HCT116 (cell line): ENCODE measurements at regions not wholly inside any gene's neighbourhood (a gene's known extent, or its start where the extent isn't known, plus 50 kb on each side); places are given as distances from the start of the nearest gene placed in this dataset.

Experiments
- POLR2A ChIP-seq: IDR thresholded peaks from 2 replicates; pipeline ENCODE4 v1.7.0; 2011; ENCODE audit warnings: borderline replicate concordance; ENCODE audit not compliant: insufficient read depth, insufficient read length; ENCODE audit errors: extremely low read depth
- POLR2AphosphoS5 ChIP-seq: IDR thresholded peaks from 2 replicates; pipeline ENCODE4 v1.6.1; 2011; ENCODE audit warnings: mild to moderate bottlenecking, low read depth, low read length, moderate library complexity
- YY1 ChIP-seq: IDR thresholded peaks from 2 replicates; pipeline ENCODE4 v1.6.1; 2011; ENCODE audit warnings: low read length, low read depth, moderate library complexity, mild to moderate bottlenecking; ENCODE audit not compliant: insufficient replicate concordance; ENCODE audit errors: extremely low read depth
- TF ChIP-seq, protein P1 (sequence below), 3 experiments: fragments of 200-600 bp in 1 of 3; sonication (generic) in 1 of 3; IDR thresholded peaks in 2 of 3; conservative IDR thresholded peaks in 1 of 3; 2 replicates each; pipeline ENCODE4 v1.5.1; 2012 to 2017; ENCODE audit warnings: low read depth in 2 of 3, low read length in 2 of 3, antibody characterized with exemption in 1 of 3, borderline replicate concordance in 1 of 3, control low read depth in 1 of 3, mild to moderate bottlenecking in 1 of 3, mixed read lengths in 1 of 3, mixed run types in 1 of 3, moderate library complexity in 1 of 3; ENCODE audit not compliant: insufficient read depth in 1 of 3
- TF ChIP-seq, protein P2 (sequence below): IDR thresholded peaks from 2 replicates; pipeline ENCODE4 v1.6.1; 2012

DNA sequence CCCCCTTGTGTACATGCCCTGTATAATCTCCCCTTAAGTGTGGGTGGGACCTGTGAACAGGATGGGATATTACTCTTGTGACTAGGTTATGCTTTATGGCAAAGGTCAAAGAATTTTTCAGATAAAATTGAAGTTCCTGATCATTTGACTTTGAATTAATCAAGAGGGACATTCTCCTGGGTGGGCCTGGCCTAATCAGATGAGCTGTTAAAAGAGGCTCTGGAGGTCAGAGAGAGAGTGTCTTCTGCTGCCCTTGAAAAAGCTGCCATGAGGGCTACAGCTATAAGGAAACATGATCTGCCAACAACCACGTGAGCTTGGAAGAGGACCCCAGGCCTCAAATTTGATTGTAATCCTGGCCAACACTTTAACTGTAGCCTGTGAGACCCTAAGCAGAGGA, 125.6 kb upstream of the CSF3R start:
- TF ChIP-seq YY1 (no peak), POLR2A (no peak), POLR2AphosphoS5 (no peak)
- TF ChIP-seq, protein P1, sequence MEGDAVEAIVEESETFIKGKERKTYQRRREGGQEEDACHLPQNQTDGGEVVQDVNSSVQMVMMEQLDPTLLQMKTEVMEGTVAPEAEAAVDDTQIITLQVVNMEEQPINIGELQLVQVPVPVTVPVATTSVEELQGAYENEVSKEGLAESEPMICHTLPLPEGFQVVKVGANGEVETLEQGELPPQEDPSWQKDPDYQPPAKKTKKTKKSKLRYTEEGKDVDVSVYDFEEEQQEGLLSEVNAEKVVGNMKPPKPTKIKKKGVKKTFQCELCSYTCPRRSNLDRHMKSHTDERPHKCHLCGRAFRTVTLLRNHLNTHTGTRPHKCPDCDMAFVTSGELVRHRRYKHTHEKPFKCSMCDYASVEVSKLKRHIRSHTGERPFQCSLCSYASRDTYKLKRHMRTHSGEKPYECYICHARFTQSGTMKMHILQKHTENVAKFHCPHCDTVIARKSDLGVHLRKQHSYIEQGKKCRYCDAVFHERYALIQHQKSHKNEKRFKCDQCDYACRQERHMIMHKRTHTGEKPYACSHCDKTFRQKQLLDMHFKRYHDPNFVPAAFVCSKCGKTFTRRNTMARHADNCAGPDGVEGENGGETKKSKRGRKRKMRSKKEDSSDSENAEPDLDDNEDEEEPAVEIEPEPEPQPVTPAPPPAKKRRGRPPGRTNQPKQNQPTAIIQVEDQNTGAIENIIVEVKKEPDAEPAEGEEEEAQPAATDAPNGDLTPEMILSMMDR (IDR thresholded peaks at IDR 0.05 in 2 of 3, conservative IDR thresholded peaks at IDR 0.05 in 1 of 3; ENCODE audit: borderline replicate concordance in 1 of 3, insufficient read depth in 1 of 3, low read depth in 2 of 3, low read length in 2 of 3): no peak
- TF ChIP-seq, protein P2, sequence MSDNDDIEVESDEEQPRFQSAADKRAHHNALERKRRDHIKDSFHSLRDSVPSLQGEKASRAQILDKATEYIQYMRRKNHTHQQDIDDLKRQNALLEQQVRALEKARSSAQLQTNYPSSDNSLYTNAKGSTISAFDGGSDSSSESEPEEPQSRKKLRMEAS: no peak
